Activated naive CD8-positive, alpha-beta T cell (primary cell): ENCODE measurements at regions not wholly inside any gene's neighbourhood (a gene's known extent, or its start where the extent isn't known, plus 50 kb on each side); places are given as distances from the start of the nearest gene placed in this dataset.

Source experiments
- H3K27ac Mint-ChIP-seq: one replicate; pipeline ENCODE4 v1.8.0; 2021; ENCODE audit warnings: mixed read lengths
- H3K27me3 Mint-ChIP-seq: one replicate; pipeline ENCODE4 v1.8.0; 2021; ENCODE audit warnings: mixed read lengths
- H3K36me3 Mint-ChIP-seq: one replicate; pipeline ENCODE4 v1.8.0; 2021; ENCODE audit warnings: mixed read lengths
- H3K4me1 Mint-ChIP-seq: one replicate; pipeline ENCODE4 v1.8.0; 2021; ENCODE audit warnings: low read depth, mixed read lengths
- H3K4me3 Mint-ChIP-seq: one replicate; pipeline ENCODE4 v1.8.0; 2021; ENCODE audit warnings: mild to moderate bottlenecking, mixed read lengths
- H3K9me3 Mint-ChIP-seq: one replicate; pipeline ENCODE4 v1.8.0; 2021; ENCODE audit warnings: low read depth, mixed read lengths

DNA sequence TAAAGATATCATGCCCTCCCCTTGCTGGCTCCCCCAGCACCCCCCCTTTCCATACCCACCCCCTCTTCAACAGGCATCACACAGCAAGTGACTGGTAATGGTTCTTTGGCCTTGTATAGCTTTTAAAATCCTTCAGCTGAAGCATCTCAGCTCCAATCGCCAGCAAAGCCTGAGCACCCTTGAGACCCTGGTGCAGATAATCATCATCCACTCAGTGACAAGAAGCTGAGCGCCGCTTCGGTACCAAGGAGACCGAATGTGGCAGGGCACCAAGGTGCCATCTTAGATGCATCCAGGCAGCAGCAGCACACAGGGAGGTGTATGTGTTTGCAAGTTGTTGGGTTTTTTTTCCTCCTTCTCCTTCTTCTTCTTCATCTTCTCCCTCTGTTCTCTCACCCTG is 232.7 kb downstream of the BCL11A start:
- Mint-ChIP-seq H3K27ac (no peak overlapping the region), H3K27me3 (peaks cover 2% of the 10 kb centered on the region), H3K4me3 (no peak overlapping the region), H3K9me3 (peaks cover 4% of the 10 kb centered on the region), H3K4me1 (no peaks in the 10 kb centered on the region), H3K36me3 (no peaks in the 10 kb centered on the region)

DNA sequence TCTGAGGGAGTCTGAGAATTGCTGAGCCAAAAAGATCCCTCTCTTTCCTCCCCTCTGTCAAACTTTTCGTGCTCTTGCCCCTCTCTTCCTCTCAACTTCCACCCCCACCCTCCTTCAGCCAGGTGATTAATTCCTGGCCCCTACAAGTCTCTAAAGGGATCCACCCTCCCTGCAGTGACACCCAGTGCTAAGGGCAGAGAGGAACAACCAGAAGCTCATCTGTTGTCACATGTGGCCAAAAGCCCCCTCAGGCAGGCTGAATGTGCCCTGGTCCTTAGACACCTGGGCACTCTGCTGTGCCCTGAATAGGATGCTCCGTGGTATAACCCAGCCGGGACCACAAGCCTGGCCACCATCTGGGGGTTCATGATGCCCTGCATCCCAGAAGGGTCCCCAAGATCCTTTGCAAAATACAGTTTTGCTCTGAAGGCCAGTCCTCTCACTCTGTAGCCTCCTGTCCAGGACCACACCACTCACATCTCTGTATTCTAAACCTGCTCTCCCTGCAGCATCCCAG is 234.4 kb downstream of the BCL11A start:
- H3K4me1 Mint-ChIP-seq = no peaks in the 10 kb centered on the region
- H3K36me3 Mint-ChIP-seq = no peaks in the 10 kb centered on the region
- no peaks in the 10 kb centered on the region for H3K9me3 Mint-ChIP-seq
- no peak overlapping the region for H3K27ac Mint-ChIP-seq
- no peak overlapping the region for H3K4me3 Mint-ChIP-seq
- H3K27me3 Mint-ChIP-seq = peaks cover 2% of the 10 kb centered on the region

DNA sequence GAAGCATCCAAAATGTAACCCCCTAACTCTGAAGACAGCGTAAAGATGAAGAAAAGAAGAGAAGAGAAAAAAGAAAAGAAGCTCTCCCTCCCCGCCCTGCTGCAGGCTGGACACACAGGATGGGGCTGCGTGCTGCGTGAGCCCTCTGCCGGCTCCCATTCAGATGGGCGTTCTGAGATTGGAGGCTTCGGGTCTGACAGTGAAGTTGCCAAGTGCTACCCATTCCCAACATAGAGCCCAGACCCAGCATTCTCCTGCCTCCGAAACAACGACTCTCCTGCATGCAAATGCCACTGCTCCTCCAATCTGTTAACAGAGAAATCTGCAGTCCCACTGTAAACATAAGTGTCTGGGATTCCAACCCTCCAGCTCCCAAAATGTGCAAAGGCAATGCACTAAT is 234.9 kb downstream of the BCL11A start:
- no peaks in the 10 kb centered on the region for H3K36me3 Mint-ChIP-seq
- H3K27ac Mint-ChIP-seq = no peak overlapping the region
- no peaks in the 10 kb centered on the region for H3K4me1 Mint-ChIP-seq

DNA sequence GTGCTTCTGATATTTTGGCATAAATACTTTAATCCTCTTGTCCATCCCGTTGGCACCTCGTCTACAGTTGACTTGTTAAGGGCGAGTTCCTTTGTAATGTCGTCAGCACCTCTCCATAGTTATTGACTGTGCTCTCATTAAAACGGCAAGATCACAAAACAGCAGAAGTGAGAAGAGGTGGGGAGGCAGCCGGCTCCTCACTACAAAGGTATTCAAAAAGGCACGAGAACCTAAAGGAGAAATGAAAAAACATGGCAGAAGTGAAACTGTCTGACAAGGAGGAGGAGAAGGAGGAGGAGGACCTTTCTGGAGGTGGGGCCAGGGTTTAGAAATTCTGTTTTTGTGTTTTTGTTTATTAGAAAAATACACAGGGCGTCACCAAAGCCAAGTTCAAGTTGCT is 235.6 kb downstream of the BCL11A start:
- Mint-ChIP-seq H3K27me3 (peaks cover 2% of the 10 kb centered on the region), H3K9me3 (no peaks in the 10 kb centered on the region), H3K4me1 (no peaks in the 10 kb centered on the region), H3K4me3 (no peak overlapping the region), H3K36me3 (no peaks in the 10 kb centered on the region), H3K27ac (no peak overlapping the region)

More for the DNA sequence above, 234.9 kb downstream of the BCL11A start:
- H3K9me3 Mint-ChIP-seq = no peaks in the 10 kb centered on the region
- no peak overlapping the region for H3K4me3 Mint-ChIP-seq
- H3K27me3 Mint-ChIP-seq = peaks cover 2% of the 10 kb centered on the region

DNA sequence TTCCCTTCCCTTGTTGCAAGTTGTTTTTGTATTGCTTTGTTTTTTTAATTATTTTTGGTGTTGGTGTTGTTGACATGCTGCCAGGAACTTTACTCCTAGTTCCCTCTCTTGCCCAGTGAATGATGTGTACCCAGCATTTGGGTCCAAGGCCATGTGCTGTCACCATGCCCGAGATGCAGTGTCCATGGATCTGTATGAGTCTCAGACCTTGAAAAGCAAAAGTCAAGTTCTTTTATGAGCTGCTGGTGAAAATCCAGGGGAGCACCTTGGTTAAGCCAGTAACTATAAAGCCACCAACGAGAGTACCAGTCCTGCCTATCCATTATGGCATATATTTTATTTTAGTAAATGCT is 236.4 kb downstream of the BCL11A start:
- Mint-ChIP-seq H3K27ac (no peak overlapping the region), H3K4me1 (no peaks in the 10 kb centered on the region), H3K9me3 (no peaks in the 10 kb centered on the region), H3K4me3 (no peak overlapping the region), H3K27me3 (peaks cover 2% of the 10 kb centered on the region), H3K36me3 (no peaks in the 10 kb centered on the region)

DNA sequence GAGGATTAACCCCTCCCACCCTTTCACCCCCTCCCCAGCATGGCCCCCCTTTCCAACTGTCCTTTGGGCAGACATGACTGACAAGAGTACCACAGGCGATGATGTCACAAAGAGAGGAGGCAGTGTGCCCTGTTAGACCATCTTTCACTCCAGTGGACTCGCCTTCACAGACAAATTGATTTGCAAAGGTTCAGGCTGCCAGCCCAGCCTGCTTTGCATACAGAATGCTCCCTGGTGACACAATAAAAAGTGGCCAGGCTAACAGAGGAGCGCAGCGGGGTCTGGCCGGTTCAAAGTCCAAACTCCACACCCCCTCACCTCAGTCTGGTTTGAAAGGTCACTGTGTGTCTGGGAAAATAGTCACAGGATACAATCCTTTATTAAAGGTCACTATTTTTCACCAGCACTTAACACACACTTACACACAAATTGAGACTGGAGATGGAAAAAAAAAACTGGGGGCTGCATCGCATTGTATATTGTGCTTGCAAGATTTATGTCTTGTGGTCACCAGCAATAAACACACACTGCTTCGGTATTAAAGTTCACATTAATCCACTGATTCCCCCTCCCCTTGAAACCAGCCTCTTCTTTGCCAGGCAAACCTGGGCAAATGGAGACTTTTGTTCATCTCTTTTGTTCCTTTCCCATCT is 236.9 kb downstream of the BCL11A start:
- Mint-ChIP-seq H3K36me3 (no peaks in the 10 kb centered on the region), H3K27me3 (peaks cover 2% of the 10 kb centered on the region), H3K4me1 (peaks cover 1% of the 10 kb centered on the region), H3K9me3 (no peaks in the 10 kb centered on the region), H3K27ac (no peak overlapping the region), H3K4me3 (no peak overlapping the region)

DNA sequence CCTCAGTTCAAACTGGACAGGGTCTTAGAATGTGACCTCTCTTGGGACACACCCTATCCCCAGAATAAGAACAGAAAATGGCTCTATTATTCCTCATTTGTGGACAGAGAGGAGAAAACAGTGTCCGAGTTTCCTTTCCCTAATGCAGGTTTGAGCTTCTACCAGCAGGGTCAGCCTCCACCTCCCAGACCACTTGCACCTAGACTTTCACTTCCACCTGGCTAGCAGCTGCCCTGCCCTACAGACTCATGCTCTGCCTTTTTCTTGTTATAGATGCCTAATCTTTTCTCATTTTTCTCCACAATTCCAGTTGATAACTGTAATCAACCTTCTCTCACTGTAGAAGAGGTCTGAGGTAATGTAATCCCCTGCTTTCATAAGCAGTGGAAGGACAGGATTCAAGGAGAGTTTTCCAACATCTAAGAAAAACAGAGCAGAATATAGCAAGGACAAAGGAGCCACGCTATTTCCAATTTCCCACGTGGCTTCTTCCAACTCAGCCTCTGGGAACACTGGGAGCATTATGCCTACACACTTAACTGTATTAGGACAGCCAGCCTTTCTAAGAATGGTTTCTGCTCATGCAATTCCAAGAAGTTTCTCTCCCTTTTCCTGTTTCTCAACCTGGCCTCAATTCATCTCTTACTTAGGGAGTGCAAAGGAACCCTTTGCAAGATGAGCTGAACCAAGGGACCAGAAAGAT is 239.8 kb downstream of the BCL11A start:
- Mint-ChIP-seq H3K9me3 (no peaks in the 10 kb centered on the region), H3K4me1 (peaks cover 4% of the 10 kb centered on the region), H3K4me3 (no peak overlapping the region), H3K27me3 (peaks cover 2% of the 10 kb centered on the region), H3K36me3 (no peaks in the 10 kb centered on the region), H3K27ac (no peak overlapping the region)

DNA sequence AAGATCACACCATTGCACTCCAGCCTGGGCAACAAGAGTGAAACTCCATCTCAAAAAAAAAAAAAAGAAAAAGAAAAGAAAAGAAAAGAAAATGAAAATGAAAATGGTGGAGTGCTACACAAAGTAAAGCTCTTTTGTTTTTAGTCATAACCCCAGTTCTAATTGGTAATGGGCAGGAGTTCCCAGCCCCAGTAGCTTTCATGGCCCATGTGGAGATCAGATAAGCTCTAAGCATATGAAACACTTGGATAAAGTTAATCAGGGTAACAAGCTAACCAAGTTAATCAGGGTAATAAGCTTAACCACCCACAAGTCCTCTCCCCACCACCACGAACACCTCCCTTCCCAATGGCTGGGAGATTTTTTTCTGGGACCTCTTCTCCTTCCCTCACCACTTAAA is 240.8 kb downstream of the BCL11A start:
- no peaks in the 10 kb centered on the region for H3K36me3 Mint-ChIP-seq
- H3K9me3 Mint-ChIP-seq = no peaks in the 10 kb centered on the region
- H3K4me3 Mint-ChIP-seq = no peak overlapping the region
- no peak overlapping the region for H3K27ac Mint-ChIP-seq
- H3K27me3 Mint-ChIP-seq = peaks cover 2% of the 10 kb centered on the region
- H3K4me1 Mint-ChIP-seq = peaks cover 4% of the 10 kb centered on the region

DNA sequence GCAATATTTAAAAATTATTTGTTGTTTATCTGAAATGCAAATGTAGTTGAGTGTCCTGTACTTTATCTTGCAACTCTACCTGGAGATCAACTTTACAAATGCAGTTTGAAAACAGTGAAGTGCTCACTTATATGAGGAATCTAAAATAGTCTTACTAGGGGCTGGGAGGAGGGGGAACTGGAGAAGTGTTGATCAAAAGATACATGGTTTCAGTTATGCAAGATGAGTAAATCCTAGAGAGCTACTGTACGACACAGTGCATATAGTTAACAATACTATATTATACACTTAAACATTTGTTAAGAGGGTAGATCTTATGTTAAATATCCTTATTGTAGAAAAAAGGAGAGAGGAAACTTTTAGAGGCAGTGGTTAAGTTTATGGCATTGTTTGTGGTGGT is 241.9 kb downstream of the BCL11A start:
- Mint-ChIP-seq H3K9me3 (no peaks in the 10 kb centered on the region), H3K4me3 (no peak overlapping the region), H3K4me1 (peaks cover 4% of the 10 kb centered on the region), H3K27me3 (no peaks in the 10 kb centered on the region), H3K27ac (no peak overlapping the region), H3K36me3 (no peaks in the 10 kb centered on the region)

DNA sequence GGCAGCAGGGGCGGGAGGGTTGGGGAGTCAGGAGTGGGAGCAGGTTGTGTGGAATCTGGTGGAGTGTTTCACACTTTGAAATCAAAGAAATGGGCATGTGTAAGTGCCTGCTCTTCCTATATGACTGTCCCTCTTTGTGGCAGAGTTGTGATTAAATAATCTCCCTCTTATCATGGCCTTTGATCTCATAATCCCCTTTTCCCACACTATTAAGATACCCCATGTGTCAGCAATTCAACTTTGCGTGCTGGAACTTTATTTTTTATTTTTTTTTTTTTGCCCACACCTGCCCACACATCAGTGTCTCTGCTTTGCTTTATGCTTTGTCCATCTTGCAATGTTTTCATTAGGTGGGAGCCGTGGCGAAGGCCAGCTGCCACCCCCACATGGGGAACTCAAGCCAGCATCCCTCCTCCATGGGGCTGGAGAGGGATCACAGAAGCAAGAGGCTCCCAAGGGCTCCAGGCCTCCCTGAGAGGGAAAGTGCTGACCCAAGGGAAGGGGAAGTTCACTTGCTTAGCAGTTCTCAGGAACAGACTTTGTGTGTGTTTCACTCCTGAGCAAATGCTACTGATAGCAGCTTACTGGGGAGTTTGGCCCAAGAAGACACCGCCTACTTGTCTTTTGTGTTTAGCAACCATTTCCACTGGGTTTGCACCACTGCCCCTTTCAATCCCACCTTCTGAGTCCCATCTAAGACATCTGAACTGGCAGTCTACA is 243.4 kb downstream of the BCL11A start:
- Mint-ChIP-seq H3K4me3 (no peak overlapping the region), H3K9me3 (no peaks in the 10 kb centered on the region), H3K27ac (no peak overlapping the region), H3K36me3 (no peaks in the 10 kb centered on the region), H3K4me1 (peaks cover 4% of the 10 kb centered on the region), H3K27me3 (no peaks in the 10 kb centered on the region)

DNA sequence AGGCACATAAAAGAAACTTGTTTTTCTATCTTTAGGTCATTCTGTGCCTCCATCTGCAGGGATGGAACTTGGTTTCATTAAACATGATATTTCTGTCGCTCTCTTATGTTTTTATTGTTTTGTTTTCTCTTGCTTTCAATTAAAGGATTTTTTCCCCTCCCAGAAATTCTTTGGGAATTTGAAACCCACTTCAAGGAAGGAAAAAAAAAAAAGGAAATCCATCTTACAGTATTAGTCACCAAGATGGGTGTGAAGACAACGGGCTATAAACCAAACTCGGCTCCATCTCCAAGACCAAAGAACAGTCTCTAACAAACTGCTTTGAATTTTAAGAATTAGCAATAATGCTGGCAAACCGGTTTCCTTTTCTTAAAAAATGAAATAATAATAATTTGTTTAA is 244.1 kb downstream of the BCL11A start:
- Mint-ChIP-seq H3K9me3 (no peaks in the 10 kb centered on the region), H3K27me3 (no peaks in the 10 kb centered on the region), H3K27ac (no peak overlapping the region), H3K4me1 (peaks cover 4% of the 10 kb centered on the region), H3K36me3 (no peaks in the 10 kb centered on the region), H3K4me3 (no peak overlapping the region)

DNA sequence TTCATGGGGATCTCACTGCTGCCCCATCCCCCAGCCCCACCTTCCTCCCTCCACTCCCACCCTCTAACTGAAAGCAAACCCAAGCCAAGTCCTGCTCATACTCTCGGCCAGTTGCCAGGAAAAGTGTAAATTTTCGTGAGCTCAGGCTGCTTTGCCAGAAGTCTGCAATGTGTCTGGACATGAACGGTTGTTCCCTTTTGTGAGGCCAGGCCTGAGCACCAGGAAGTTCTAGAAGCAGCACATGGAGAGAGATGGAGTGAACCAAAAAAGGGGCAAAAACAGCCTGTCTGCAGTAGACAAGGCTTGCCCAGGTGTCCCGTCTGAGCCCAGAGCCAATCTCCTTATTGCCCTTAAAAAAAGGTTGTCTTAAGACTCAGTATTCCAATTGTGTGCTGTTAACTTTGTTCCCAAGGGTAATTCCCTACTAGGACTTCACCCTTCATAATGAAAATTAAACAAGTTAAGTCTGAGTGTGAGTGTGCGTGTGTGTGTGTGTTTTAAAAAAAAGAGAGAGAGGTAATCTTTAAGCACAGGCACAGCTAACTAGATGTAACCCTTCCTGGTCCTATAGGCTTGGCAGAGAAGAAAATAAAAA is 247.1 kb downstream of the BCL11A start:
- Mint-ChIP-seq H3K4me3 (no peak overlapping the region), H3K27ac (no peak overlapping the region), H3K36me3 (no peaks in the 10 kb centered on the region)

DNA sequence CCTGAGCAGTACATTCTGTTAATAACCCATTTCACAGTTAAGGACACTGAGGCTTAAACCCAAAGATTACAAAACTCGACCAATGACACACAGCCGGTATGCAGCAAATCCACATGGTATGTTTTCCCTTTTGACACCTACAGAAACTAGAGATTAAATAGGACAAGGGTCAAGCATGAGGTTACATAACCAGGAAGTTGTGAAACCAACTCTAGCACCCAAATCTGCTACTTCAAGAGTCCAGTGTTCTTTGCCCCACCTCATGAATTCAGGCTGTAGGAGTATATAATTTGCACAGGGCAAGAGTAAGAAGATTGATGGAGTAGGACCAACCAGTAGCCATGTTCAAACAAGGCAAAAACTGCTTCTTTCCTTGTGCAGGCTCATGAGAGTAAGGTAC is 249.8 kb downstream of the BCL11A start:
- Mint-ChIP-seq H3K4me1 (no peaks in the 10 kb centered on the region), H3K9me3 (no peaks in the 10 kb centered on the region), H3K27ac (no peak overlapping the region), H3K27me3 (no peaks in the 10 kb centered on the region), H3K4me3 (no peak overlapping the region), H3K36me3 (no peaks in the 10 kb centered on the region)

More for the DNA sequence above, 247.1 kb downstream of the BCL11A start:
- no peaks in the 10 kb centered on the region for H3K27me3 Mint-ChIP-seq
- H3K4me1 Mint-ChIP-seq = peaks cover 2% of the 10 kb centered on the region
- H3K9me3 Mint-ChIP-seq = no peaks in the 10 kb centered on the region

DNA sequence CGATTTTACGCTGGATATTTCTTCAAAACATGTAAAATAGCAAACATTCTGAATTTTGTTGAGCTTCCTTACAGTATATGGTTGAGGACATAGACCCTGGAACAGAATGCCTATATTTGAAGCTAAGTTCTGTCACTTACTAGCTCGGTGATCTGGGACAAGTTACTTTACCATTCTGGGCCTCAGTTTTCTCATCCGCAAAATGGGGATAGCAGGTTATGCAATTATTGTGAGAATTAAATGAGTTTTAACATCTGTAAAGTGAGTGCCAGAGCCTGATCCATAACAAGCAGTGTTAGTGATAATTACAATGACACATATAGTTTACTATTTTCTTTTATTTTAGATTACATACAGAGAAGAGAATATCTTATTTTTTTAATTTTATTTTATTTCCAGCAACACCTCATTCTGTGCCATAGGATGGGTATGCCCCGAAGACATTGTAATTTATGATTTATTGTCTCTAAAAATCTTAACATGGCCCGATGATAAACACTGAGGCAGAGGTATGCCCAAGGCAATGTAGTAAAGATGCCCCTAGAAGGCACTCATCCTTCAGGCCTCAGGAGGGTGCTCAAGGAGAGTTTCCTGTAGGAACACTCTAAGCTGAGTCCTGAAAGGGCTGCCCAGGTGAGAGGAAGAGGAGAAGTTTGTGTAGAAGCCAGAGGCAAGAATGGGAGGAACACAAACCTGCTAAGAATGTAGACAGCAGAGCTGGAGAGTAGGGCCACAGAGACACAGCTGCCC is 250.9 kb downstream of the BCL11A start:
- H3K4me3 Mint-ChIP-seq = no peak overlapping the region
- H3K27ac Mint-ChIP-seq = no peak overlapping the region
- no peaks in the 10 kb centered on the region for H3K27me3 Mint-ChIP-seq
- no peaks in the 10 kb centered on the region for H3K36me3 Mint-ChIP-seq
- H3K9me3 Mint-ChIP-seq = no peaks in the 10 kb centered on the region
- H3K4me1 Mint-ChIP-seq = no peaks in the 10 kb centered on the region
